ENCODE measurements at regions not wholly inside any gene's neighbourhood (a gene's known extent, or its start where the extent isn't known, plus 50 kb on each side); places are given as distances from the start of the nearest gene placed in this dataset.

DNA sequence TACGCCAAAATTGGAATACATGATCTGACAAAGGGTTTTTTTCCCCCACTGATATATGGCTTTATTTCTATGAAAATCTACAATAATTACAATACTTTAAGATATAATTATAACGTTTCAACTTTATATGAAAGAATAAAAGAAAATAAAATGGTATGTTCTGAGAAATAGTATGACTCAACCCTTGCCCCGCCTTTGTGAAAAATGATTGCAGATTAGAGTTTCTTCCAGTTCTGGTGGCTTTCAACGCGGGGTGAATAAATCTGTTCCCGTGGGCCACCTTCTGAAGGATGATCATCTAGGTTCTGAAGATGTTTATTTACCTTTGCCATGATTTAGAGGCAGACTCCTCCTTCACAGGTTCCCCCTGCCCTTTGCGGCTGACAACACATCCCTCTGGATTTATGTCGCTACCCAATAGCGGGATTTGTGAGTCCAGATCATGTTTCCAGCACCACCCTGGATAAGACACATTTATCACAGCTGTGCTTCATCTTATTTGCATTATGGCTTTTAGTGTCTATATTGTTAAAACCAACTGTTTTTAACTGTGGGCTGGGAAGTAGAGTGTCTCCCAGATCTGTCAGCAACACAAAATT lies 607.0 kb upstream of the KIRREL3 start:
- ATAC-seq = no peak
- intact Hi-C loops (cut with DNase I) = no loop called here

DNA sequence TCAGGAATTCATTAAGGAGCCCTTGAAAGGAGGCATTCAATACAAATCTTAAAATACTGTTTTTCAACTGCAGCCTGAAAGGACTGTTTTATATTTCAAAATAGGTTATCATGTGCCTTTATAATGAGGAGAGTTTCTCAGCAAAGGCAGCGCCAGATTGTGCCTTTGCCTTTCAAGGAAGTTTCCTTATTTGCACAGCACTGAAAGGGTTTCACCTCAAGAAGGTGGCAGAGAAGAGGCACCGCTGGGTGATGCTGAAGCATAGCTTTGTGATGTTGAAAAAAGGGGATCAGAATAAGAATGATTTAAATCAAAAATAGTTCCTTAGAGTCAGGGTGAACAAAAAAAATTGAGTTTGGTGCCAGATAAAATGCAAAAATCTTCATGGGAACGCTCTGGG lies 601.0 kb upstream of the KIRREL3 start:
- H3K27me3 ChIP-seq = no peaks in the 10 kb centered on the region
- no peaks in the 10 kb centered on the region for H3K4me1 ChIP-seq
- TF ChIP-seq, protein P1, sequence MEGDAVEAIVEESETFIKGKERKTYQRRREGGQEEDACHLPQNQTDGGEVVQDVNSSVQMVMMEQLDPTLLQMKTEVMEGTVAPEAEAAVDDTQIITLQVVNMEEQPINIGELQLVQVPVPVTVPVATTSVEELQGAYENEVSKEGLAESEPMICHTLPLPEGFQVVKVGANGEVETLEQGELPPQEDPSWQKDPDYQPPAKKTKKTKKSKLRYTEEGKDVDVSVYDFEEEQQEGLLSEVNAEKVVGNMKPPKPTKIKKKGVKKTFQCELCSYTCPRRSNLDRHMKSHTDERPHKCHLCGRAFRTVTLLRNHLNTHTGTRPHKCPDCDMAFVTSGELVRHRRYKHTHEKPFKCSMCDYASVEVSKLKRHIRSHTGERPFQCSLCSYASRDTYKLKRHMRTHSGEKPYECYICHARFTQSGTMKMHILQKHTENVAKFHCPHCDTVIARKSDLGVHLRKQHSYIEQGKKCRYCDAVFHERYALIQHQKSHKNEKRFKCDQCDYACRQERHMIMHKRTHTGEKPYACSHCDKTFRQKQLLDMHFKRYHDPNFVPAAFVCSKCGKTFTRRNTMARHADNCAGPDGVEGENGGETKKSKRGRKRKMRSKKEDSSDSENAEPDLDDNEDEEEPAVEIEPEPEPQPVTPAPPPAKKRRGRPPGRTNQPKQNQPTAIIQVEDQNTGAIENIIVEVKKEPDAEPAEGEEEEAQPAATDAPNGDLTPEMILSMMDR (IDR thresholded peaks at IDR 0.05) = no peak
- no peaks in the 10 kb centered on the region for H3K36me3 ChIP-seq
- no peak overlapping the region for H3K4me3 ChIP-seq
- intact Hi-C loops (cut with DNase I) = no loop called here
- no peak overlapping the region for H3K27ac ChIP-seq
- ATAC-seq (no peak), DNase-seq (no peak)
- no peaks in the 10 kb centered on the region for H3K9me3 ChIP-seq

More for the DNA sequence above, 607.0 kb upstream of the KIRREL3 start:
- Histone ChIP-seq H3K4me1 (no peaks in the 10 kb centered on the region), H3K36me3 (no peaks in the 10 kb centered on the region), H3K27me3 (no peaks in the 10 kb centered on the region), H3K9me3 (no peaks in the 10 kb centered on the region), H3K27ac (no peak overlapping the region), H3K4me3 (no peak overlapping the region)
- DNase-seq = no peak
- TF ChIP-seq, protein P1 (IDR thresholded peaks at IDR 0.05) = no peak

DNA sequence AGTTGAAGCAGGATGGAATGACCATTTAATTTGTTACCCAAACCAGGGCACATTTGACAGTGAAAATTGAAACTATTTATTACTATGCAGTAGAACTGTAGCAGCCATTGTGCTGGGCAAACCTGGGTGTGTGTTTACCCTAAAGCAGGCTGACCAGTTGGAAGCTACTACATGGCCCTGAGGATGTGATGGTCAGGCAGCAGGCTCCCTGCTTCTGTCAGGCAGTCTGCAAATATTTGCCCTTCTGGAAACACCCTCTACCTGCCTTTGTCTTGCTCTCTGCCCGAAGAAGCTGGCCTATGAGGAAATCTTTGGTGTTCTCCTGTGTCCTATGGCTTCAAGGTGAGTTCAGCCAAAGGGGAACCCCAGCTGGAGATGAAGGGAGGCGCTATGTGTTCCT lies 600.1 kb upstream of the KIRREL3 start:
- TF ChIP-seq, protein P1 (IDR thresholded peaks at IDR 0.05) = no peak
- H3K27me3 ChIP-seq = no peaks in the 10 kb centered on the region
- ATAC-seq = no peak
- intact Hi-C loops (cut with DNase I) = no loop called here
- H3K4me1 ChIP-seq = no peaks in the 10 kb centered on the region
- H3K27ac ChIP-seq = no peak overlapping the region
- no peaks in the 10 kb centered on the region for H3K36me3 ChIP-seq
- H3K4me3 ChIP-seq = no peak overlapping the region
- no peaks in the 10 kb centered on the region for H3K9me3 ChIP-seq
- no peak for DNase-seq

DNA sequence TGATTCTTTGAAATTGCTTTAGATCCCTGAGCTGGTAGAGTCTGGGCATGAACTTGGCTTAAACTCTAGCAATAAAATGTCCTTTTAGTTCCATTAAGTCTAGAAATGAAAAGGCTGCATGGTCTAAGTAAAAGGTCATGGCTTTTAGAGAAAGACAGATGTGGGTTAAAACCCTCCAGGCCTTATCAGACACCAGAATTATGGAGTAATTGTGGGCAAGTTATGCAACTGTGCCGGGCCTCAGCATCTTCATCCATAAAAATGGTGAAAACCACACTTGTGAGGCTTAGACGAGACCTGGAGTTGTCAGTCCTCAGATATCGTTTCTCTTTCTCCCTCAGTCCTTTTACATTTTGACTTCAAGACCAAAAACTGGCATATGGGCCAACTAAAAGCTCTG lies 597.9 kb upstream of the KIRREL3 start:
- no peak overlapping the region for H3K27ac ChIP-seq
- H3K27me3 ChIP-seq = no peaks in the 10 kb centered on the region
- intact Hi-C loops (cut with DNase I) = no loop called here
- TF ChIP-seq, protein P1 (IDR thresholded peaks at IDR 0.05) = no peak
- DNase-seq = no peak
- ATAC-seq = no peak
- no peaks in the 10 kb centered on the region for H3K4me1 ChIP-seq
- H3K9me3 ChIP-seq = no peaks in the 10 kb centered on the region
- H3K4me3 ChIP-seq = no peak overlapping the region
- no peaks in the 10 kb centered on the region for H3K36me3 ChIP-seq

DNA sequence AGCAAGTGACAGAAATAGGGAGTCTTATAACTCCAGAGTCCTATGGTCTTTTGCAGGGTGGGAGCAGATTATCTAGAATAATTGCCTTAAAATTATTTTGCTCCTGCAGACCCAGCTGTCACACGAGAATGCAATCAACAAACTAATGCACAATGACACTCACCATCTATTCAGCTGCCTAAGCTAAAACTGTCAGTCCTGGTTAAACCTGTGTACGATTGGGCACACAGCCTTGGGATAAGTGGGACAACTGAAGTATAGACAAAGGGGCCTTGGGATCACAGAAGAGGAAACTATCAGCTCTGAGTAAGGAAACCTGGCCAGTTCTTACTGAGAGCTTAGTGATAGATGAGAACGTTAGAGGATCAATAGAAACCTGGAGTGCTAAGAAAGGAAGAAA lies 595.9 kb upstream of the KIRREL3 start:
- DNase-seq (no peak), ATAC-seq (no peak)
- no peaks in the 10 kb centered on the region for H3K36me3 ChIP-seq
- TF ChIP-seq, protein P1 (IDR thresholded peaks at IDR 0.05) = no peak
- intact Hi-C loops (cut with DNase I) = no loop called here
- H3K27ac ChIP-seq = no peak overlapping the region
- no peak overlapping the region for H3K4me3 ChIP-seq
- no peaks in the 10 kb centered on the region for H3K27me3 ChIP-seq
- H3K4me1 ChIP-seq = no peaks in the 10 kb centered on the region
- H3K9me3 ChIP-seq = no peaks in the 10 kb centered on the region
